ENCODE measurements at regions not wholly inside any gene's neighbourhood (a gene's known extent, or its start where the extent isn't known, plus 50 kb on each side); places are given as distances from the start of the nearest gene placed in this dataset.

GRCh38 chr2:64196963-64197362 is 52.7 kb upstream of the PELI1 start:
- no peaks in the 10 kb centered on the region for H3K27me3 ChIP-seq (ENCODE audit: insufficient read depth)
- H3K4me1 ChIP-seq (ENCODE audit: insufficient read depth), result peaks cover 8% of the 10 kb centered on the region; the same call in 1 of the 2 replicates
- no peaks in the 10 kb centered on the region for H3K36me3 ChIP-seq (ENCODE audit: insufficient read depth)
- peaks cover 6% of the 10 kb centered on the region for H3K27me3 Mint-ChIP-seq (ENCODE audit: insufficient read depth, low read depth, poor library complexity)
- TF ChIP-seq ZNF114 (CRISPR knock-in tag; IDR thresholded peaks at IDR 0.05) (no peak), CREB1 (CRISPR knock-in tag; IDR thresholded peaks at IDR 0.05; ENCODE audit: low read depth) (no peak), JUNB (IDR thresholded peaks at IDR 0.05; ENCODE audit: unreplicated experiment) (no peak), NANOG (IDR thresholded peaks at IDR 0.05; ENCODE audit: borderline replicate concordance) (no peak)
- no peak overlapping the region for H3K27ac Mint-ChIP-seq
- H3F3A ChIP-seq (replicated peaks; ENCODE audit: low read depth), result no peaks in the 10 kb centered on the region
- ATAC-seq (no peak; the same call in 2 of the 3 replicates), DNase-seq (ENCODE audit: low spot score) (no peak)
- H2AFZ ChIP-seq, result no peak overlapping the region
- no peaks in the 10 kb centered on the region for H3K79me2 ChIP-seq (replicated peaks; ENCODE audit: insufficient read depth)
- peaks cover 16% of the 10 kb centered on the region; the same call in 2 of the 3 replicates for H3K4me1 Mint-ChIP-seq
- no peaks in the 10 kb centered on the region for H3K36me3 Mint-ChIP-seq (ENCODE audit: low read depth)
- H3K9me2 ChIP-seq (ENCODE audit: insufficient read depth), result peaks cover 7% of the 10 kb centered on the region
- H3K9me3 Mint-ChIP-seq, result no peaks in the 10 kb centered on the region
- H4K20me1 ChIP-seq (replicated peaks; ENCODE audit: insufficient read depth), result no peaks in the 10 kb centered on the region
- no peak overlapping the region for H3K4me2 ChIP-seq
- H3K4me3 ChIP-seq, result no peak overlapping the region
- H3K27ac ChIP-seq (ENCODE audit: low read depth), result no peak overlapping the region
- H3K4me3 Mint-ChIP-seq, result no peak overlapping the region

- Histone ChIP-seq H3K36me3 (ENCODE audit: insufficient read depth) (no peaks in the 10 kb centered on the region), H3K4me2 (no peak overlapping the region), H2AFZ (peak overlapping the region; percentile 52; the same call in 1 of the 2 replicates), H3K9me2 (ENCODE audit: insufficient read depth) (no peaks in the 10 kb centered on the region), H3K79me2 (replicated peaks; ENCODE audit: insufficient read depth) (no peaks in the 10 kb centered on the region), H4K20me1 (replicated peaks; ENCODE audit: insufficient read depth) (no peaks in the 10 kb centered on the region), H3K4me3 (no peak overlapping the region), H3K27ac (ENCODE audit: low read depth) (no peak overlapping the region), H3F3A (replicated peaks; ENCODE audit: low read depth) (no peaks in the 10 kb centered on the region), H3K4me1 (ENCODE audit: insufficient read depth) (peaks cover 18% of the 10 kb centered on the region), H3K27me3 (ENCODE audit: insufficient read depth) (no peaks in the 10 kb centered on the region)
- peaks cover 31% of the 10 kb centered on the region for H3K4me1 Mint-ChIP-seq
- no peaks in the 10 kb centered on the region for H3K9me3 Mint-ChIP-seq
- DNase-seq (ENCODE audit: low spot score) (no peak), ATAC-seq (no peak)
- H3K36me3 Mint-ChIP-seq (ENCODE audit: low read depth), result no peaks in the 10 kb centered on the region
- H3K4me3 Mint-ChIP-seq, result no peak overlapping the region
- no peak overlapping the region for H3K27ac Mint-ChIP-seq
- TF ChIP-seq CTCF (conservative IDR thresholded peaks at IDR 0.05; ENCODE audit: low read depth in 2 of 2), result no peak
- no peak for TF ChIP-seq ZNF331 (CRISPR knock-in tag; IDR thresholded peaks at IDR 0.05; ENCODE audit: low read depth)
- no peak for TF ChIP-seq REST (IDR thresholded peaks at IDR 0.05; ENCODE audit: unreplicated experiment)
- TF ChIP-seq ETS1 (IDR thresholded peaks at IDR 0.05), result no peak
- TF ChIP-seq CREB1 (CRISPR knock-in tag; IDR thresholded peaks at IDR 0.05; ENCODE audit: low read depth), result no peak
- no peak for TF ChIP-seq POLR2AphosphoS5 (IDR thresholded peaks at IDR 0.05; ENCODE audit: low read depth)
- no peak for TF ChIP-seq EZH2phosphoT487 (IDR thresholded peaks at IDR 0.05; ENCODE audit: unreplicated experiment)
- H3K27me3 Mint-ChIP-seq (ENCODE audit: insufficient read depth, low read depth, poor library complexity), result peaks cover 4% of the 10 kb centered on the region
Measured at GRCh38 chr2:64201151-64201550, 56.9 kb upstream of the PELI1 start.

Data from GM23338 (cell line).